ENCODE measurements at regions not wholly inside any gene's neighbourhood (a gene's known extent, or its start where the extent isn't known, plus 50 kb on each side); places are given as distances from the start of the nearest gene placed in this dataset.

- no peaks in the 10 kb centered on the region for H3K4me1 Mint-ChIP-seq
- no peaks in the 10 kb centered on the region for H3K36me3 Mint-ChIP-seq
- Histone ChIP-seq H3K9ac (ENCODE audit: insufficient read depth, low read length, poor library complexity, severe bottlenecking) (no peak overlapping the region), H3K36me3 (replicated peaks in 1 of 2; ENCODE audit: control insufficient read depth in 1 of 2, insufficient read depth in 2 of 2, low read length in 2 of 2) (no peaks in the 10 kb centered on the region), H3K4me3 (replicated peaks in 1 of 3; ENCODE audit: low read depth in 2 of 3, low read length in 3 of 3) (no peak overlapping the region), H2AFZ (ENCODE audit: insufficient read depth, low read depth, low read length, poor library complexity, severe bottlenecking) (no peak overlapping the region), H3K4me1 (ENCODE audit: control insufficient read depth in 1 of 2, insufficient read depth in 2 of 2, low read length in 2 of 2) (no peaks in the 10 kb centered on the region), H3K4me2 (replicated peaks; ENCODE audit: extremely low read depth, low read length, poor library complexity, severe bottlenecking) (no peak overlapping the region), H3K27ac (ENCODE audit: low read depth in 1 of 2, low read length in 2 of 2) (no peak overlapping the region), H4K20me1 (ENCODE audit: insufficient read depth, low read length) (no peaks in the 10 kb centered on the region), H3K9me3 (replicated peaks in 1 of 2; ENCODE audit: control insufficient read depth in 1 of 2, insufficient read depth in 1 of 2, low read length in 2 of 2) (no peaks in the 10 kb centered on the region), H3K79me2 (ENCODE audit: insufficient read depth, low read length) (no peaks in the 10 kb centered on the region), H3K27me3 (ENCODE audit: control insufficient read depth in 2 of 2, insufficient read depth in 2 of 2, low read length in 2 of 2) (no peaks in the 10 kb centered on the region)
- H3K4me3 Mint-ChIP-seq = no peak overlapping the region
- H3K27me3 Mint-ChIP-seq (ENCODE audit: low read depth in 3 of 3) = peaks cover 0 to 4% (median 4%) of the 10 kb centered on the region in 3 donors
- no peak for DNase-seq
- no peak for TF ChIP-seq CTCF (IDR thresholded peaks at IDR 0.05)
- peaks cover 0 to 3% (median 2%) of the 10 kb centered on the region in 7 donors for H3K9me3 Mint-ChIP-seq
- no peak overlapping the region for H3K27ac Mint-ChIP-seq
- intact Hi-C loops (cut with micrococcal nuclease) = no loop called here
- WGBS (ENCODE audit: insufficient coverage) = 30% methylated on average over 7 of the region's 20 CpGs
These were observed 571.6 kb downstream of the AJAP1 start for GRCh38 chr1:5225707-5226704.

GRCh38 chr1:5223206-5223605 is 568.8 kb downstream of the AJAP1 start:
- Histone ChIP-seq H3K9ac (ENCODE audit: insufficient read depth, low read length, poor library complexity, severe bottlenecking) (no peak overlapping the region), H3K4me2 (replicated peaks; ENCODE audit: extremely low read depth, low read length, poor library complexity, severe bottlenecking) (no peak overlapping the region), H4K20me1 (ENCODE audit: insufficient read depth, low read length) (no peaks in the 10 kb centered on the region), H3K27me3 (ENCODE audit: control insufficient read depth in 2 of 2, insufficient read depth in 2 of 2, low read length in 2 of 2) (no peaks in the 10 kb centered on the region), H3K9me3 (replicated peaks in 1 of 2; ENCODE audit: control insufficient read depth in 1 of 2, insufficient read depth in 1 of 2, low read length in 2 of 2) (no peaks in the 10 kb centered on the region), H3K36me3 (replicated peaks in 1 of 2; ENCODE audit: control insufficient read depth in 1 of 2, insufficient read depth in 2 of 2, low read length in 2 of 2) (no peaks in the 10 kb centered on the region), H3K27ac (ENCODE audit: low read depth in 1 of 2, low read length in 2 of 2) (no peak overlapping the region), H2AFZ (ENCODE audit: insufficient read depth, low read depth, low read length, poor library complexity, severe bottlenecking) (no peak overlapping the region), H3K4me1 (ENCODE audit: control insufficient read depth in 1 of 2, insufficient read depth in 2 of 2, low read length in 2 of 2) (no peaks in the 10 kb centered on the region), H3K4me3 (replicated peaks in 1 of 3; ENCODE audit: low read depth in 2 of 3, low read length in 3 of 3) (no peak overlapping the region), H3K79me2 (ENCODE audit: insufficient read depth, low read length) (no peaks in the 10 kb centered on the region)
- peaks cover 0 to 2% (median 0%) of the 10 kb centered on the region in 7 donors for H3K9me3 Mint-ChIP-seq
- TF ChIP-seq CTCF (IDR thresholded peaks at IDR 0.05) = no peak
- DNase-seq = no peak
- intact Hi-C loops (cut with micrococcal nuclease) = no loop called here
- H3K4me1 Mint-ChIP-seq = no peaks in the 10 kb centered on the region
- peaks cover 0 to 4% (median 4%) of the 10 kb centered on the region in 3 donors for H3K27me3 Mint-ChIP-seq (ENCODE audit: low read depth in 3 of 3)
- no peak overlapping the region for H3K4me3 Mint-ChIP-seq
- H3K36me3 Mint-ChIP-seq = no peaks in the 10 kb centered on the region
- WGBS (ENCODE audit: insufficient coverage) = 74% methylated on average over 4 of the region's 4 CpGs
- no peak overlapping the region for H3K27ac Mint-ChIP-seq
